ENCODE measurements at regions not wholly inside any gene's neighbourhood (a gene's known extent, or its start where the extent isn't known, plus 50 kb on each side); places are given as distances from the start of the nearest gene placed in this dataset.
"Not testable (repeated sequence)": the region's sequence is repeated elsewhere in the genome, so short reads cannot be mapped to it uniquely, and the experiment has no call there.

DNA sequence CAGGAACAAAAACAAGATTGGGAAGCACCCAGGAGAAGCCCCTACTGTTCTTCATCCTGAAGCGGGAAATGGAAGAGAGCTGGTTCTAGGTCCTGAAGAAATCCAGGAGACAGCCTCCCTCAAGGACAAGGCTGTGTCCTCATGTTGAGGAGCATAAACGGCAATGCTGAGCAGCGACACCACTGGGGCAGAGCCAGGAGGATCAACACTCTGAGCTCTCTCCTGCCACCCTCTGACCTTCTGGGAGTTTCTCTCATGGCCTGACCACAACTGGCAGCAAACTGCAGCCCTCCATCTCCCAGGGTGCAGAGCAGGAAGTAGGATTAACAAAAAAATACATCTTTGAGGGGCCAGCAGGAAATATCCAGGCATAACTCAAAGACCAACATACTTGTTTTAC lies 1292.2 kb upstream of the TMEM132C start:
- no peak for DNase-seq (ENCODE audit: low spot score)

DNA sequence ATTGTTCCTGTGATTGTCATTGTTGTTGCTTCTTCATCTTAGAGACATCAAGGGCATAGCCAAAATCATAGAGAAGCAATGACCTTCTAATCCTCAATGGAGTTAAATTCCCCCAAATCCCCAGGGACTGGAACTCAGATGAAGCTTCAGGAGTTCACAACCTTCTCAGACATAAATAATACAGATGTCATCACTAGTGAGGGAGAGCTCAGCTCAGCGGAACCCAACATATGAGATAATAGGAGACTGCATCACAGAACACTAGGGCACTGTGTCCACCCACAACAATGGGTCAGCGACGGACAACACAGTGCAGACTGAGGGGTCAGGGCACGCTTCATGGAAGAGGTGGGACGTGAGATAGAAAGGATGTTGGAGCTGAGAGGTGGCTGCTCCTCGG lies 1290.4 kb upstream of the TMEM132C start:
- DNase-seq (ENCODE audit: low spot score) = no peak

DNA sequence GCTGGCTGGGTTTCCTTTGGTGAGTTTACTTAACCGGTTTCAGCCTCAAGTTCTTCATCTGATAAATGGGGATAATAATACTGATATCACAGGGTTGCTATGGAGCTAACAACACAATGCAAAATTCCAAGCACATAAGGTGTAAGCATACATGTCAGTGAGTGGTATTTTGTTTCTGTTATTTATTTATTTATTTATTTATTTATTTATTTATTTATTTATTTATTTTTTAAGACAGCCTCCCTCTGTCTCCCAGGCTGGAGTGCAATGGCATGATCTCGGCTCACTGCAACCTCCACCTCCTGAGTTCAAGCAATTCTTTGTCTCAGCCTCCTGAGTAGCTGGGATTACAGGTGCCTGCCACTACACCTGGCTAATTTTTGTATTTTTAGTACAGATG lies 1287.4 kb upstream of the TMEM132C start:
- not testable (repeated sequence) for DNase-seq (ENCODE audit: low spot score)

DNA sequence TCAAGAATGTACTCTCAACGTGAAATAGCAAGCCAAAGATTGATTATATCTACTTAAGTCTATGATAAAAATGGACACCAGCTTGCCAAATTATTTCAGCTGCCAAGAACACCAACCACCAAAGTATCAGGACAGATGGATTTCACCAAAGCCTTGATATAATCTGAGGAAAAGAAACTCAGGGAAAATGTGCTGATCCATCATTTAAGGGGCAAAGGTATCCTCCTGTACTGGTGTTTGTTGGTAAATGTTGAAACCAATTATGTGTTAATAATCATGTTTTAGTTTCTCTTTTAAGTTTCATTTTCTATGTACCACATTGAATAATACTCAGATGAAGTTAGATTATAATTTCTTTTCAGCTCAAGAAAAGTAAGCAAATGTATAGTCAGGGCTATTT lies 1284.3 kb upstream of the TMEM132C start:
- DNase-seq (ENCODE audit: low spot score) = no peak

DNA sequence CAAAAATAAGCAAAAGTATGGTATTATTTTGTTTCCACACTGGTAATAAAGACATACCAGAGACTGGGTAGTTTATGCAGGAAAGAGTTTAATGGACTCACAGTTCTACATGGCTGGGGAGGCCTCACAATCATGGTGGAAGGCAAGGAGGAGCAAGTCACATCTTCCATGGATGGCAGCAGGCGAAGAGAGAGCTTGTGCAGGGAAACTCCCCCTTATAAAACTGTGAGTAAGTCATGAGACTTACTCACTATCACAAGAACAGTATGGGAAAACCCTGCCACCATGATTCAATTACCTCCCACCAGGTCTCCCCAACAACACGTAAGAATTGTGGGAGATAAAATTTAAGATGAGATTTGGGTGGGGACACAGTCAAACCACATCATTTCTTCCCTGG lies 1283.2 kb upstream of the TMEM132C start:
- DNase-seq (ENCODE audit: low spot score) = not testable (repeated sequence)

DNA sequence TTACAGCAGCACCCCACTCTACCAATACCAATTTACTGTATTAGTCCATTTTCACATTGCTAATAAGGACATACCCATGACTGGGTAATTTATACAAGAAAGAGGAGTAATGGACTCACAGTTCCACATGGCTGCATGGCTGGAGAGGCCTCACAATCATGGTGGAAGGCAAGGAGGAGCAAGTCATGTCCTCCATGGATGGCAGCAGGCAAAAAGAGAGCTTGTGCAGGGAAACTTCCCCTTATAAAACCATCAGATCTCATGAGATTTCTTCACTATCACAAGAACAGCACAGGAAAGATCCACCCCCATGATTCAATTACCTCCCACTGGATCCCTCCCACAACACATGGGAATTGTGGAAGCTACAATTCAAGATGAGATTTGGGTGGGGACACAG lies 1281.3 kb upstream of the TMEM132C start:
- not testable (repeated sequence) for DNase-seq (ENCODE audit: low spot score)

DNA sequence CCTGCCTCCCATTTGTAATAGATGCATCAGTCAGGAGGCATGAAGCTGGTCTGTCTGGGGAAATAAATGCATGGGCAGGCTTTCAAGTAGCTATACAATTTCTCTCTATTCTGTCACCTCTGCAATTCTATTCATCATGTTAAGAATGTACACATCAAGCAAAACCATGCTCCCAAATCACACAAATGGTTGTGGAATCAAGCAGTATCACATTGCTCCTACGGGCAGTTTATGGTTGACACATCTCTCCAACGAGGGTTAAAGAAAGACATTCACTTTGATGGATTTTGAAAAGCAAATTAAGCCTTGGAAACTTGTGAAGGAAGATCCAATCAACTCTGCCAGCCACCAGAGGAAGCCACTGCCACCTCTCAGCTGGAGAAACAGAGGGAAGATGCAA lies 1277.4 kb upstream of the TMEM132C start:
- DNase-seq (ENCODE audit: low spot score) = no peak

DNA sequence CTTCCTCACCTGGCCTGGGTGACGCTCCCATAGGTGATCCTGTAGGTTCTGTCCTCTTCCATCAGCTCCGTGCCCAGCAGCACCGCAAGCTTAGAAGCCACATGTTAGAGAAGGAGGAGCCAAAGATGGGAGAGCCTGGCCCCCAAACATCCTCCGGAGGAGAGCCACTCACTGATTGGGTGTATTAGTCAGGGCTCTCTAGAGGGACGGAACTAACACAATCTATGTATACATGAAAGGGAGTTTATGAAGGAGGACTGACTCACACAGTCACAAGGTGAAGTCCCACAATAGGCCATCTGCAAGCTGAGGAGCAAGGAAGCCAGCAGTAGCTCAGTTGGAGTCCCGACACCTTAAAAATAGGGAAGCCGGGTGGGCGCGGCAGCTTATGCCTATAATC lies 1273.1 kb upstream of the TMEM132C start:
- no peak for DNase-seq (ENCODE audit: low spot score)

DNA sequence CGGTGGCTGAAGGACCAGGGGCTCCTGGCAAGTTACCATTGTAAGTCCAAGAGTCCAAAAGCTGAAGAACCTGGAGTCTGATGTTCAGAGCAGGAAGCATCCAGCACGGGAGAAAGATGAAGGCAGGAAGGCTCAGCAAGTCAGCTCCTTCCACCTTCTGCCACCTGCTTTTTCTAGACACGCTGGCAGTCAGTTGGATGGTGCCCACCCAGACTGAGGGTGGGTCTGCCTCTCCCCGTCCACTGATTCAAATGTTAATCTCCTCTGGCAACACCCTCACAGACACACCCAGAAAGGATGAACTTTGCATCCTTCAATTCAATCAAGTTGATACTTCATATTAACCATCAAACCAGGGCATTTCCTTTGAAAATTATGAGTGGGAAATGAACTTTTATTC lies 1272.4 kb upstream of the TMEM132C start:
- DNase-seq (ENCODE audit: low spot score) = no peak

DNA sequence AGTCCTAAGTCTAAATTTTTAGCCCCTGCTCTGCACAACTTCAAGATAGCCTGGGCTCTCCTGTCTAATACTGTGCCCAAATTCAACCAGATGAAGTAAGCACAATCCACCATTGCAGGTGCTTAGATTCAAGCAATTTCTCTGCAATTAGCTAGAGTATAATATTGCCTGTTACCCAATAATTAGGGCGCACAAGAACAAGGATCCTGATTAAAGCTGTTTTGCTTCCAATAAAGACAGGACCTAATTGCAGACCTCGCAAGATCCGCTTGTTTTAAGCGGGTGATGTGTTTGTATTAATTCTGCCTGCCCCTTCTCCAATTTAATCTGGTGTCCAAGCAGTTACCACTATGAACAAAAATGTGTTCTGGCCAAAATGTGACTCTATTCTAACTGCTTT lies 1268.9 kb upstream of the TMEM132C start:
- no peak for DNase-seq (ENCODE audit: low spot score)

DNA sequence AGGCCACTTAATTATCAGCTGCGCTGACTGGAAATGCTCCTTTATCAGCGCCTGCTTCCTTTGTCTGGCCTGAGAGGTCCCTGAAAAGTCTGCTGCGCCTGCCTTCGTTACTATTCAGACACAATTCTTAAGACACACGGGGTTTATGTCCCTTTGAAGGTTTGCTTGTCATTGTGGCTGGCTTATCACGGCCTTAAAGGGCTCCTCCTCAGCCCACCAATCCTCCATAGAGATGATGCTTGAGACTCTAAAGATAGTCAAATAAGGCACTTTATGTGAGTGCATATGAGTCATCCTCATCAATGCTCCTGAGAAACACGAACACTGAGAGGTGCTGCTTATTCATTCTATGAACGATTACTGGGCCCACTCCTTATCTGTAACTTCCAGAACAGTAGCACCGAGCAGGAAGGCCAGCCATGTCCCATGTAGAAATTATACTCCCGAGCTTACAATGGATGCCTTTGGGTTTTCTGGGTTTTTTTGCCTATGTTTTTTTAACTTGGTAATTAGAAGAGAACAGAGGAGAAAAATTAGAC lies 1268.2 kb upstream of the TMEM132C start:
- no peak for DNase-seq (ENCODE audit: low spot score)

DNA sequence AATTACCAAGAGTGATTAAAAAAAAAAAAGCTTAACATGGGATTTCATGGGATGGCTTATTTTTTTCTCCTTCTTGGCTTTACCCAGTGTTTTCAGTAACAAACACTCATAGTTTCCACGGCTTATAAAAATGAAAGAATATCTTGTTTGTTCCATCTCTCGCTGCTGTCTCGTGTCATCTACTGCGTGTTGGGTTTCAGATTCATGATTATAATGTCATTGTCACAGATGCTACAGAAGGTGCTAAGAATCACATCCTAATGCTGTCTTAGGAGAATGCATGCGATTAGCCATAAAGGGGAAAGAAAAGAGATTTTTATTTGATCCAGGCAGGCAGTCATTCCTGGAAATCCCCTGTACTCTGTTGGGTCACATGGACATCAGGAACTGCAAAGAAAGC lies 1267.6 kb upstream of the TMEM132C start:
- no peak for DNase-seq (ENCODE audit: low spot score)

DNA sequence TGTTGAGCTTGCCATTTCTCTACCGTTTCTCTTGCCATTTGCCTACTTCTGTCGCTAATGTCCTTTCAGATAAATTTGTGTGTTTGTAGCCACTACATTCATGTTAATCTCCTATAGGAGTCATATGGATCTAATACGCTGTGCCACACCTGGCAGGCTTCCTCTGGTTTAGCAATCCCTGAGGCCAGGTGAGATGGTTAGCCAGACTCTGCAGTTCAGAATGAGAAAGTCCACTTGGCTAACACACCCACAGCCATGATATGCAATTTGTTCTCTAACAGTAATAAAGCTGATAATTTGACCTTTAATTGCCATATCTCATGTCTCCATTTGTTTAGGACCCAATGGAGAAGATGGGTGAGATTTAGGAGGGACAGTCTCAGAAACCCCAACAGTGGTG lies 1261.6 kb upstream of the TMEM132C start:
- no peak for DNase-seq (ENCODE audit: low spot score)

DNA sequence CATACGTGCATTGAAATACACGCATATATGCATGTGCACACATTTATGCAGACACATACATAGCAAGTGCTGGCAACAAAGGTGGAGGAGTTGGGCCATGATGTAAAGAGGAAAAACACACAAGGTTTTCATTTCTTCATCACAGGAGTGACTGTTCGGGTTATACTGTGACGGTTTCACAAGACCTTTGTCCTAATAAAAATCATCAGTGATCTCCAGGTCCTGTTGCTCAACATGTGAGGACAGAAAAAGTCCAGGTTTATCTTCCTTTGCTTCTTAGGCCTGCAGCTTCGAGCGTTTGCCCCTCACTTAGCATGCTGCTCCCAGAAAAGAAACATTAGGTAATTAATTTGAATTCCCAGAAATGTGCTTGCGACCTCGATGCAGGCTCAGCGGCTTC lies 1260.0 kb upstream of the TMEM132C start:
- DNase-seq (ENCODE audit: low spot score) = no peak

DNA sequence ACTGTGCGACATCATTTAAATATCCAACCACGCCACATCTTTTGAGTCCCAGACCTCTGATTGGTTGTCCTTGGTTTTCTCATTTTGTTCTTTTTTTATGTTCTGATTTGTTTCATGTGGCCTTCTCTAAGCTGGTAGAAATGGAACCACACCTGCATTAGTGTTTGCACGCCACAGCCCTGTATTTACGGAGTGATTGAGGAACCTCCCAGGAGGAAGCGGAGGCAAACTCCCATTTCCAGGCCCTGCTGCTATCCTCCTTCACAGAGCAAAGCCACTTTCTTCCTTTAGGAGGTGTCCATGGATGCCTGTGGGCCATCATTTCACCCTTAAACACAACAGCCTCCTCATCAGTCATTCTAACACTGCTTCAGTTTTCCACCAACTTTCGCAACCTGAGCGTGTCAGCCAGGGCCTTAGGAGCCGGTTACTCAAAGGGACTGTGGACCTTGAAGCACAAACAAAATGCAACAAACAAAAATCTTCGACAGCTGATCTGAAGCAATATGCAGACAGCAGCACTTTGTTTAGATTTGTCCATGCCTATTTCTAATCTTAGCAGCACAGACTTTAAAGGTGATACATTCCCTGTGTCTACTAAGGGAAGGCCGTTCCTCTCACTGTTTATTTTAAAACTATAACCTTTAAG lies 1258.1 kb upstream of the TMEM132C start:
- no peak for DNase-seq (ENCODE audit: low spot score)

DNA sequence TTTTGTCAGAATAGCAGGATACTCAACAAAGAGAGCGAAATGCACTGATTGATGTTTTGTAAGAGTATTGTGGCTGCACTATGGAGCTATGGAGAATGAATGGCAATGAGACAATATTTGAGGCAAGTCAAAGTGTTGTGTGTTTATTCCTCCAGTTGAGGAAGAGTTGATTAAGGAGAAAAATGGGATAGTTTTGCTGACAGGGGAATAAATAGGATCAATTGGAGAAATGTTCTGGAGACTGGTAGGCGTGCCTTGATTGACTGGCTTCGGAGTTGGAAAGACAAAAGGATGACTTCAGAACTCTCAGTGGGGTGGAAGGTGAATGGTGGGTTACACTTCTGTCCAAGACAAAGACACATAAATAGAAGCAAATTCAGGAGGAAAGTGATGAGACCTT lies 1254.9 kb upstream of the TMEM132C start:
- DNase-seq (ENCODE audit: low spot score) = no peak

DNA sequence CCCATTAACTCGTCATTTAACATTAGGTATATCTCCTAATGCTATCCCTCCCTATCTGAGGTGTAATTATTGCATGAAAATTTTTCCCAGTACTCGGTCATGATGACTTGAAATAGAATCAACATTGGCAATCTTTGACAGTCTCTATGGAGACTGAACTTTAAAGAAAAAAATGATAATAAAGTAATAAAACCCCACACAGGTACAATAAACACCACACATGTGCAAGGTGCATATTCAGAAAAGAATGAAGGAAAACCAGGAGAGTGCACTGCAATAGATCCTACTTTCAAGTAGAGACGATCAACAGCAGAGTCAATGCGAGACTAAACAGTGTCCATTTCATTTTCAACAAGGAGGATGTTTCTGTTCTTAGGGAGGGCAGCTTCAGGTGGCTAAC lies 1253.8 kb upstream of the TMEM132C start:
- DNase-seq (ENCODE audit: low spot score) = no peak

DNA sequence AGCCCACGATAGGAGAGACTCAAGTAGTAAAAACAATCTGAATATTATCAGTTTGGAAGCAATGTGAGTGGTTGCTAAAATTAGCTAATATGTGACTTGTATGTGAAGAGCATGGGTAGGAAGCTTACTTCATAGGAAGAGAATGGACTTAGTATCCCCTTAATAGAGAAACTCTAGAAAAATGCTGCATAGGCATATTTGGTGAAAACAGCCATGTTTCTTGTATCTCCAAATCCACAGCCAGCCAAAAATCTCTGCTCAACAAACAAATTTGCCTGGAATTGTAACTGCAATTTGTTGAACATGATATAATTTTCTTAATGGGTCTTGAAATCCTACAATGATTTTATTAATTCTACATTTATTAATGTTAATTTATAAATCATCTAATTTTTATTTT lies 1252.9 kb upstream of the TMEM132C start:
- no peak for DNase-seq (ENCODE audit: low spot score)

DNA sequence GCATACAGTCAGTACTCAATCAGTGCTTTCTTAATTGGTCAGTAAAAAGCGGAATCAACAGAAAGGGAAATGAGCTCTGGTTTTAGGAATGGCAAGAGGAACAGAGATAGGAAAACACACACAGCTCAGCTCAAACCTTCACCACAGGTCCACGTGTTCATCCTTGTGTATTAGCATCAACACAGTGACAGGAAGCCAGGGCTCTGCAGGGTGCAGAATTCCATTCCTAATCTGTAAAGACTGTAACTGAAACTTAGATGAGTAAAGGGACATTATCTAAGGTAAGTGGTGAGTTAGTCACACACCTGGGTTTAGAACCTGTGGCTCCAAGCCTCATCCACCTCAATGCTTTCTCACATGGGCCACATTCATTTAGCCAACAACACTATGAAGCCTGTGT lies 1242.2 kb upstream of the TMEM132C start:
- DNase-seq (ENCODE audit: low spot score) = no peak

DNA sequence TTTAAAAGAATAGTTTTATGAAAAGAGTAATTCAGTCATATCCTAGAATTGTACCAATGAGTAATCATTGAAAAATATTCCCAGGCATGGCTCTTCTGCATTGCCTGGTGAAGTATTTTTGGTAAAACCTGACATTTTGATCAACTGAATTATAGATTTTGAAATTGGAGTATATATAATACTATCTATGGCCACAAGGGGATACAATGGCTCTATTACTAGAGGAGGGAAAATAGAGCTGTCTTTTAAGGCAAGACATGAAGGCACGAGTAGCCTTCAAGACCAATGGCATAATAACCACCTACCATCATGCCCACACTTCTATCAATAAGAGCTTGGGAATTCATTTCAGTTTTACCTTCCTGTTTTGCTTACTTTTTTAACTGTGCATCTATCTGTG lies 1241.4 kb upstream of the TMEM132C start:
- DNase-seq (ENCODE audit: low spot score) = no peak

DNA sequence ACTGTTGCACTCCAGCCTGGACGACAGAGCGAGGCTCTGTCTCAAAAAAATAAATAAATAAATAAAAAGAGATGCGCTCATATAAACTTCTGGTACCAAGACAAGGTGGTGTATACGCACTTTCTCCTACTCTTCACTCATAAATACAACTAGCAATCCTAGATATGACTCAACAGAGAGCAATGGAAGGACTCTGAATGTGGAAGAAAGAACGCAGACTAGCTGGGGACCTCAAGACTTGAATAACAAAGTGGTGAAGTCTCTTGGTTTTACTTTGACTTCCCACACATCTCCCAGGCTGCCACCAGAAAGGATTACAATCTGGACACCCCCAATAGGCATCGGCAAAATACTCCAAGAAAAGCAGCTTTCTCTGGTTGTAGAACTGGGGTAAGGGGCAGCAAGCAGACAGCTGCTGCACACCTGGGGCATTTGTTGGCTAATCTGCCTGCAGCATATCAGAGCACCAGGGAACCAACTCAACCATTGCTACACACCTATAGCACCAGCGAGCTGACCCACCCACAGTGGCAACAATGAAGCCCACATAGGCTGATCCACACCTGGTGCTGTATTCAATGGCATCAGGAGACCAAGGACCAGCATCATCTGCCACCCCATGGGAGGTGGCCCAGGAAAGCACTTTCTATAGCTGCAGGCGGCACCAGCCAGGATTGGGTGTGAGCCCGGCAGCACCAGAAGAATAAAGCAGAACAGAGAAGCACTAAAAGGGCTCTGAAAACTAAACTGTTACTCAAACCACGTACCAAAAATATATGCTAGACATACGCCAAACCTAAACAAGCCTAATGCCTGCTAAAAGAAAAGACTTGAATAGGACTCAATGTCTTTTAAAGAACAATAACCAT lies 1231.7 kb upstream of the TMEM132C start:
- no peak for DNase-seq (ENCODE audit: low spot score)

DNA sequence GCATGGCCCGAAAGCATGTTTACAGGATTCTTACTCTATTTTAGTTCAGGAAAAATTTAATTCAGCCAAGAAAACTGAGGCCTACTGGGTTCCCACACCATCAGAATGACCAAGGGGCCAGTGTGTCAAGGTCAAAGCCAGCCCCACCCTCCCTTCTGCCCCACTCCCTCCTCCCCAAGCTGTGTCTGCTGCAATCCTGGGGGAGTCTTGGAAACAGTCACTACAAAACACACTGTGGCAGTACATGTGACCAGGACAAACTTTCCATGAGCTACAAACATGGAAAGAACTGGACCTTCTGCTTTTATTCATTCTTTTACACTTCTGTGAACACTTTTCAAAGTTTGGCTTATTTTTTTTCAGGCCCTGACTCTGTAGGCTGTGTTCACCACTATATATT lies 1228.8 kb upstream of the TMEM132C start:
- no peak for DNase-seq (ENCODE audit: low spot score)

DNA sequence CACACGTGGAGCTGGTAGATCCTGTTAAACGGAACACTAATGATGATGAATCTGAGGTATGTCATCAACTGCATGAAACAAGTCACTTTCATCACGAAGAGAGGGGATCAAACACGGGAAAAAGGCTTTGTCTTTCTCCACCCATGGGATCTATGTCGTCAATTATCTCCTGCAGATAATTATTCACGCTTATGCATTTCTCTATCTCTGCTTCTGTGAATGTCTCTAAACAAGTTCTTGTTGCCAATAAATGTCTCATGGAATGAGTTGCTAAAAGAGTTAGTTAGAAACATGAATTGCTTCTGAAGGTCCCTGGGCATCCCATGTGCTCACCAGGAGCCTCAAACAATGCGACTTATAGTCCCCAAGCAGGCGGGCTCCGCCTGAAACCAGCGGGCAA lies 1228.2 kb upstream of the TMEM132C start:
- DNase-seq (ENCODE audit: low spot score) = no peak
